ENCODE measurements at regions not wholly inside any gene's neighbourhood (a gene's known extent, or its start where the extent isn't known, plus 50 kb on each side); places are given as distances from the start of the nearest gene placed in this dataset.
"Not testable (repeated sequence)": the region's sequence is repeated elsewhere in the genome, so short reads cannot be mapped to it uniquely, and the experiment has no call there.

GRCh38 chr3:192042116-192042515 lies 581.2 kb downstream of the PYDC2 start:
- DNase-seq = no peak

- DNase-seq = no peak
Observed at GRCh38 chr3:192054881-192055280, 593.9 kb downstream of the PYDC2 start.

DNA sequence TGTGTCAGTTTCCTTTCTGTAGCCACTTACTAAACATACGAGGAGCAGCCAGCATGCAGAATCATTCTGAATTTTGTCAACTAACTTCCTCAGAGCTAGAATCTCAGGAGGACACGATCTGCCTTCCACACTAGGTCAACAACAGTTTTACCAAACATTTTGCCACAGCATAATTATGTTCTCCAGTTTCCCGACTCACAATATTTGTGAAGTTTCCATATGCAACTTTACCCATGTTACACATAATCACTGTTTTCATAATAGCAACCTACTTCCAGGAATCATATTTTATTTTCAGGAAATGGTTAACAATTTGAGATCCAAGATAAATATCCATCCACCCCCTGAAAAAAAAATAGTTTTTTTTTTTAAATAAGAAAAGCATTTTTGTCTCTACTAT lies 595.0 kb downstream of the PYDC2 start:
- no peak for DNase-seq

GRCh38 chr3:192057261-192057660 lies 596.3 kb downstream of the PYDC2 start:
- no peak for DNase-seq

- no peak for DNase-seq
Observed at GRCh38 chr3:192060160-192060781, 599.3 kb downstream of the PYDC2 start.

GRCh38 chr3:192061426-192061825 lies 600.5 kb downstream of the PYDC2 start:
- no peak for DNase-seq

GRCh38 chr3:192062186-192062585 lies 601.2 kb downstream of the PYDC2 start:
- DNase-seq = no peak

DNA sequence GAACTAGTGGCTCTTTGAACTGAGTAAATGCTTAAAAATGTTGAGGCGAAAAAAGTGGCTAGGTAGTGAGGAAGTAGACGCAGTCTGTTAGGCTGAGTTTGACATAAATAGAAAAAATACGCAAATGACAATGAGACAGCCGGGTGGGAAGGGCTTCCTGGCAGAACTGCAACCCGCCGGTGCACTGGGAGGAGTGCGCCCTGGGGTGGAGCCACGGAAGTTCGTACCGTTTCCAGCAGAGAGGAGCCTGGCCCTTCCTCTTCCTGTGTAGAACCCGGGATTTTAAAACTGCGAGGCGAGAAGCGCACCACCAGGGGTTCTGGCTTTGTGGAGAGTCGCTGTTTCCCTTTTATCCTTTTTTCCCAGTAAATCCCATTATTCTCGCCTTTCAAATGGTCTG lies 602.6 kb downstream of the PYDC2 start:
- no peak for DNase-seq

GRCh38 chr3:192064959-192065358 lies 604.0 kb downstream of the PYDC2 start:
- DNase-seq = no peak

DNA sequence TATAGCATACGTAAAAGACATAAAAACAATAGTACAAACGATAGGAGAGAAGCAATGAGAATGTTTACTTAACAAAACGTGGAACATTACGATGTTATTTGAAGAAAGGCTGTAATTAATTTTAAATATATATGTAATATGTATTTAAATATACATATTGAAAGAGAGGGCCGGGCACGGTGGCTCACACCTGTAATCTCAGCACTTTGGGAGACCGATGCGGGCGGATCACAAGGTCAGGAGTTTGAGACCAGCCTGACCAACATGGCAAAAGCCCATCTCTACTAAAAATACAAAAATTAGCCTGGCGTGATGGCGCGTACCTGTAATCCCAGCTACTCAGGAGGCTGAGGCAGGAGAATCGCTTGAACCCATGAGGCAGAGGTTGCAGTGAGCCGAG lies 605.3 kb downstream of the PYDC2 start:
- DNase-seq = not testable (repeated sequence)

GRCh38 chr3:192068464-192069254 lies 607.7 kb downstream of the PYDC2 start:
- no peak for DNase-seq

DNA sequence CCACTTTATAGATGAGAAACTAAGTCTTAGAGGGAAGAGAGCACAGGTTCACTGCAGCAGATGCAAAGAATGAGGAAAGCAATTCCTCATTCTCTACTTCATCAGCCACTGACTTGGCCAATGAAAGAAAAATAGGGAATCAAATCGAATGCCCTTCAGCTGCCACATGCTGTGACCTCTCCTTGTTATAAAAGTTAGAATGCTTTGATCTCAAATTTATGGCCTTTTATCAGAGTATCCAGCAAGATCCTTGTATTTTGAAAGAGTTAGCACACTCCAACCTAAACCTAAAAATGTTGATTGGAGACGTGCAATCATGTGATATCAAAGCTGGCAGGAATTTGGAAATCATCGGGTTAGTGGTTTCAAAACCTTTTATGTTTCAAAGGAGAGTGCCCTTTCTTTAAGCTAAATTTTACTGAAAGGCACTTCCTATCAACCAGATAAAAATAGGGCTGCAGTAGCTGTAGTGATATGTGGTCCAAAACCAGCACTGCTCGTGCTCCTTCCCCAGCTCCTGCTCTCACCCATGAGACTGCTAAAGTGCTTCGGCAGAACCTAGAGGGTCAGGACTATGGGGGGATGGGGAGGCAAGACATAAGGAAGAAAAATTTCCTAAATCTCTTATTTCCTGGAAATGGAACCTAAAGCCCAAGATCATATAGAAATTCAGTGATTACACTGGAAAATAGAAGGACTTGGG lies 617.0 kb downstream of the PYDC2 start:
- DNase-seq = no peak

DNA sequence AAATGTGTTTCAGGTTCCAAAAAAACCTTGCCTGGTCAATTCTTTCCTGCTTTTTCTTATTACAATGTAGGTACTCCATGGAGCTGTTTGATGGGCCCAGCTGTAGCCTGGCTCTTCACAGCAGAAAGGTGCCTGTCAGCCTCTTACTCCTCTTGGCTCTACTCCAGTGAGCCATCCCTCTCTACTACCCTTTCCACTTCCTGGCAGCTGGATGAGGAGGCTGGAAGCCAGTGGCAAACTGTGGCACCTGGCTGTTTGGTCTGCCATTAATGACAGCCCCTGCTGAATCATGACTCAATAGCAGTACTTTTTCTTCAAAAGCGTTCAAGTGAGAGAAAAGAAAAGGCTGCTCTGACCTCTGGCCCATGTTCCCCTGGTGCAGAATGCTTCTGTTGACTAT lies 618.1 kb downstream of the PYDC2 start:
- DNase-seq = no peak

DNA sequence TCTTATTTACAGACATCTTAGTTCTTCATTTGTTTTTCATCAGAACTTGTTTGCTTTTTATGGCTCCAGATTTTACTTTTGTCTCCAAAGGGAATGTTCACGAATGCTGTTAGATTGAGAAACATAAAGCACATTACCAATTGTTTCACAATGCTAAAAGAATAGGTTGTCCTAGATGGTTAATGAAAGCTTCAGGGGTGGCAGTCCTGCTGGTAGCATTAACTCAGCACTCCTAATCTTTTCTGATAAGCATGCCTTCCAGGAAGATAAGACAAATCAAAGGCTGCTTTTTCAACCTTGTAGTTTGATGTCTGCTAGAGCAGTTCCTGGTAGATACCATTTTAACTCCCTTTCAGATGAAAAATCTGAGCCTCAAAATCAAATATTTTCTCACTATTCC lies 619.4 kb downstream of the PYDC2 start:
- DNase-seq = no peak

- no peak for DNase-seq
Observed at GRCh38 chr3:192082730-192083660, 622.0 kb downstream of the PYDC2 start.
